D721Med (cell line): ENCODE measurements at regions not wholly inside any gene's neighbourhood (a gene's known extent, or its start where the extent isn't known, plus 50 kb on each side); places are given as distances from the start of the nearest gene placed in this dataset.

Experiments used
- DNase-seq: peaks from one replicate; pipeline ENCODE4 v3.0.0; 2011; ENCODE audit warnings: low spot score; ENCODE audit not compliant: insufficient read length
- FAIRE-seq: peaks from 2 replicates; lab custom pipeline; 2011; peaks lifted over from hg19 to GRCh38; lab: Jason Lieb, UNC
- CTCF ChIP-seq: IDR thresholded peaks from 2 replicates; pipeline ENCODE4 v1.5.1; 2012; ENCODE audit warnings: mild to moderate bottlenecking, control low read depth; ENCODE audit not compliant: insufficient read depth; ENCODE audit errors: missing control alignments

GRCh38 chr4:32864713-32865351 is 2144.7 kb downstream of the PCDH7 start:
- no peak for DNase-seq
- TF ChIP-seq CTCF, result no peak
- no peak for FAIRE-seq

GRCh38 chr4:32876546-32876945 is 2156.4 kb downstream of the PCDH7 start:
- DNase-seq (no peak), FAIRE-seq (no peak)
- TF ChIP-seq CTCF, result no peak

- no peak for FAIRE-seq
- no peak for DNase-seq
- TF ChIP-seq CTCF, result no peak
These were observed 2159.7 kb downstream of the PCDH7 start for GRCh38 chr4:32879913-32880312.

- no peak for TF ChIP-seq CTCF
- no peak for DNase-seq
- FAIRE-seq, result no peak
These were observed 2164.0 kb downstream of the PCDH7 start for GRCh38 chr4:32884198-32884597.

GRCh38 chr4:32890398-32890797 is 2170.2 kb downstream of the PCDH7 start:
- FAIRE-seq (no peak), DNase-seq (no peak)
- no peak for TF ChIP-seq CTCF

GRCh38 chr4:32909053-32909452 is 2188.9 kb downstream of the PCDH7 start:
- no peak for TF ChIP-seq CTCF
- FAIRE-seq, result no peak
- no peak for DNase-seq

GRCh38 chr4:32909736-32910135 is 2189.6 kb downstream of the PCDH7 start:
- no peak for TF ChIP-seq CTCF
- DNase-seq (no peak), FAIRE-seq (no peak)
